K562 (cell line): ENCODE measurements at regions not wholly inside any gene's neighbourhood (a gene's known extent, or its start where the extent isn't known, plus 50 kb on each side); places are given as distances from the start of the nearest gene placed in this dataset.

Source experiments
- ATAC-seq: fragments of 200-7000 bp; cut with Tn5 transposase; 3 replicates; pipeline ENCODE4 v1.9.1; 2020; ENCODE audit warnings: moderate library complexity
- BruUV-seq: library from RNA; stranded (reverse); fragments of 400-500 nt; replicated peaks from 2 replicates; lab custom pipeline; 2021; lab: Mats Ljungman, UMichigan
- CTCF ChIA-PET: fragments of 300-600 bp; formaldehyde crosslinking; extraction: SDS; loops from one replicate; lab custom pipeline; 2021; ENCODE audit warnings: low intra/inter-chr PET ratio; lab: Yijun Ruan, JAX
- POLR2A ChIA-PET: fragments of 300-600, 350-650 bp; sonication (Branson Sonifier 250); formaldehyde crosslinking; extraction: SDS; loops from one replicate; lab custom pipeline; 2021; ENCODE audit warnings: antibody characterized with exemption, inconsistent platforms; lab: Yijun Ruan, JAX
- DNase-seq, 4 experiments: peaks; one replicate each; pipeline versions ENCODE4 v3.0.0 to v3.0.0-alpha.2; 2011 to 2018; ENCODE audit warnings: low spot score in 3 of 4, mixed read lengths in 3 of 4; ENCODE audit errors: extremely low read depth in 1 of 4
- FAIRE-seq: peaks from 2 replicates; lab custom pipeline; 2011; peaks lifted over from hg19 to GRCh38; lab: Jason Lieb, UNC
- H2AFZ ChIP-seq: 2 replicates; pipeline ENCODE4 v1.6.0; 2011; ENCODE audit warnings: low read depth, low read length, control low read depth, inconsistent platforms
- H3K27ac ChIP-seq: fragments of 200-600 bp; 3 replicates; pipeline ENCODE4 v1.8.0; 2011; ENCODE audit warnings: low read depth, mild to moderate bottlenecking, control low read depth, inconsistent platforms, low read length, moderate library complexity, mixed read lengths; ENCODE audit errors: extremely low read depth
- H3K27me3 ChIP-seq, 2 experiments: fragments of 300-600 bp in 1 of 2; 2 replicates in 1 of 2; 3 replicates in 1 of 2; pipeline versions ENCODE4 v1.6.0 to v1.8.0; 2011; ENCODE audit warnings: inconsistent platforms in 2 of 2, low read length in 2 of 2, mild to moderate bottlenecking in 1 of 2, mixed read lengths in 1 of 2, moderate library complexity in 1 of 2; ENCODE audit not compliant: control insufficient read depth in 2 of 2, insufficient read depth in 2 of 2
- H3K36me3 ChIP-seq: fragments of 300-600 bp; 3 replicates; pipeline ENCODE4 v1.8.0; 2011; ENCODE audit warnings: mild to moderate bottlenecking, low read length, inconsistent platforms; ENCODE audit not compliant: control insufficient read depth, insufficient read depth
- H3K4me1 ChIP-seq, 2 experiments: fragments of 200-600 bp in 1 of 2; replicated peaks in 1 of 2; 2 replicates in 1 of 2; 3 replicates in 1 of 2; pipeline versions ENCODE4 v1.5.1 to v1.8.0; 2011; ENCODE audit warnings: inconsistent platforms in 2 of 2, low read length in 2 of 2, mild to moderate bottlenecking in 1 of 2, mixed read lengths in 1 of 2, moderate library complexity in 1 of 2; ENCODE audit not compliant: control insufficient read depth in 2 of 2, insufficient read depth in 2 of 2
- H3K4me2 ChIP-seq: 2 replicates; pipeline ENCODE4 v1.6.1; 2011; ENCODE audit warnings: low read length, control low read depth, inconsistent platforms, mixed read lengths; ENCODE audit not compliant: insufficient read depth
- H3K4me3 ChIP-seq: fragments of 200-600 bp; sonication (generic), shearing (Covaris generic); 2 replicates; pipeline ENCODE4 v1.5.1; 2016; ENCODE audit warnings: control low read depth, inconsistent platforms
- H3K79me2 ChIP-seq: fragments of 200-600 bp; 3 replicates; pipeline ENCODE4 v1.8.0; 2011; ENCODE audit warnings: low read length, inconsistent platforms; ENCODE audit not compliant: control insufficient read depth, insufficient read depth
- H3K9ac ChIP-seq, 2 experiments: 2 replicates each; pipeline versions ENCODE4 v1.6.0 to v1.6.1; 2011; ENCODE audit warnings: low read depth in 2 of 2, low read length in 2 of 2, control low read depth in 1 of 2, inconsistent platforms in 1 of 2, mild to moderate bottlenecking in 1 of 2, mixed read lengths in 1 of 2; ENCODE audit not compliant: insufficient read depth in 1 of 2
- H3K9me1 ChIP-seq: one replicate; pipeline ENCODE4 v1.6.0; 2011; ENCODE audit warnings: inconsistent platforms, mild to moderate bottlenecking, low read length, moderate library complexity; ENCODE audit not compliant: control insufficient read depth, insufficient read depth
- H3K9me3 ChIP-seq: replicated peaks from 2 replicates; pipeline ENCODE4 v1.5.1; 2011; ENCODE audit warnings: low read depth, low read length, inconsistent platforms; ENCODE audit not compliant: control insufficient read depth, insufficient read depth
- H4K20me1 ChIP-seq: replicated peaks from 2 replicates; pipeline ENCODE4 v1.6.1; 2011; ENCODE audit warnings: low read length, inconsistent platforms, mixed read lengths; ENCODE audit not compliant: control insufficient read depth, insufficient read depth
- BDP1 ChIP-seq: IDR thresholded peaks from 3 replicates; pipeline ENCODE4 v1.6.1; 2011; ENCODE audit not compliant: insufficient read length, insufficient read depth
- DLX4 ChIP-seq: fragments of 250-450 bp; sonication (Bioruptor Pico); IDR thresholded peaks from 2 replicates; pipeline ENCODE4 v1.6.1; 2021; ENCODE audit warnings: mild to moderate bottlenecking
- HOXB6 ChIP-seq: fragments of 250-450 bp; sonication (Bioruptor Pico); IDR thresholded peaks from 2 replicates; pipeline ENCODE4 v1.5.1; 2022; ENCODE audit warnings: mild to moderate bottlenecking, borderline replicate concordance
- PHF20 ChIP-seq: fragments of 450-650 bp; IDR thresholded peaks from 2 replicates; pipeline ENCODE4 v1.6.1; 2018; ENCODE audit not compliant: partially characterized antibody
- PHF8 ChIP-seq: fragments of 200-600 bp; sonication (generic); IDR thresholded peaks from 2 replicates; pipeline ENCODE4 v1.6.1; 2012; ENCODE audit warnings: mixed run types, mild to moderate bottlenecking, inconsistent platforms, low read length, moderate library complexity, borderline replicate concordance
- PHTF2 ChIP-seq: fragments of 250-450 bp; sonication (Bioruptor Pico); IDR thresholded peaks from 2 replicates; pipeline ENCODE4 v1.5.0; 2021; ENCODE audit warnings: mild to moderate bottlenecking
- RBM22 ChIP-seq: fragments of 200-400 bp; formaldehyde crosslinking; IDR thresholded peaks from 2 replicates; pipeline ENCODE4 v1.6.1; 2018; ENCODE audit warnings: low read length, low read depth; ENCODE audit not compliant: poor library complexity, severe bottlenecking
- ZBTB26 ChIP-seq: fragments of 450-650 bp; formaldehyde crosslinking; IDR thresholded peaks from 2 replicates; pipeline ENCODE4 v1.4.0; 2022; ENCODE audit warnings: missing genetic modification characterization
- WGBS: fragments of 100-300 bp; shearing (Covaris generic); methylation state at CpG from one replicate; pipeline ENCODE4 v1.1.6; 2016; ENCODE audit warnings: low coverage, mixed read lengths; ENCODE audit not compliant: insufficient coverage; ENCODE audit errors: missing lambda C conversion rate; 5-methylcytosine and 5-hydroxymethylcytosine counted together
- in situ Hi-C: fragments of 300-500 bp; cut with MboI; formaldehyde crosslinking; loops from 4 replicates; pipeline ENCODE4 v1.15.0; 2018; ENCODE audit warnings: inconsistent platforms, mixed read lengths
- intact Hi-C: fragments of 100-400 bp; cut with micrococcal nuclease; formaldehyde crosslinking; loops from 2 replicates; pipeline ENCODE4 v1.14.2; 2022

GRCh38 chr21:39072468-39072867 is 110.8 kb downstream of the PSMG1 start:
- ChIA-PET POLR2A (interaction anchor here (0.6 kb wide), 1 partner anchor 10 kb away, joined by 3 read pairs; no protein-coding TSS in a partner anchor), CTCF (no interaction called here)
- no peaks in the 10 kb centered on the region for H3K36me3 ChIP-seq
- H3K4me2 ChIP-seq, result no peak overlapping the region
- FAIRE-seq (no peak), DNase-seq (no peak), ATAC-seq (no peak)
- no peak overlapping the region for H3K27ac ChIP-seq
- 0% methylated on average over 2 of the region's 2 CpGs for WGBS
- H3K27me3 ChIP-seq, result peaks cover 4 to 13% of the 10 kb centered on the region in 2 experiments; a peak in 2 of 5 replicates
- H4K20me1 ChIP-seq, result no peaks in the 10 kb centered on the region
- intact Hi-C loops, result no loop called here
- H3K79me2 ChIP-seq, result no peaks in the 10 kb centered on the region
- no peak overlapping the region for H3K4me3 ChIP-seq
- TF ChIP-seq ZBTB26, result no peak
- TF ChIP-seq RBM22, result no peak
- TF ChIP-seq BDP1, result no peak
- no peak for TF ChIP-seq DLX4
- no peak for TF ChIP-seq HOXB6 (CRISPR knock-in tag)
- TF ChIP-seq PHF8, result no peak
- no peak for TF ChIP-seq PHF20
- TF ChIP-seq PHTF2, result no peak
- no peaks in the 10 kb centered on the region for H3K9me3 ChIP-seq
- no TSS peak for BruUV-seq
- no peak overlapping the region for H2AFZ ChIP-seq
- in situ Hi-C loops, result no loop called here
- H3K4me1 ChIP-seq, result no peaks in the 10 kb centered on the region
- no peaks in the 10 kb centered on the region for H3K9me1 ChIP-seq
- H3K9ac ChIP-seq, result no peak overlapping the region
